HG02884 (cell line): ENCODE measurements at regions not wholly inside any gene's neighbourhood (a gene's known extent, or its start where the extent isn't known, plus 50 kb on each side); places are given as distances from the start of the nearest gene placed in this dataset.

Experiments
- ATAC-seq: cut with Tn5 transposase; IDR thresholded peaks from one replicate; pipeline ENCODE4 v1.9.1; 2021; ENCODE audit warnings: mild to moderate bottlenecking, moderate library complexity; ENCODE audit not compliant: unreplicated experiment

DNA sequence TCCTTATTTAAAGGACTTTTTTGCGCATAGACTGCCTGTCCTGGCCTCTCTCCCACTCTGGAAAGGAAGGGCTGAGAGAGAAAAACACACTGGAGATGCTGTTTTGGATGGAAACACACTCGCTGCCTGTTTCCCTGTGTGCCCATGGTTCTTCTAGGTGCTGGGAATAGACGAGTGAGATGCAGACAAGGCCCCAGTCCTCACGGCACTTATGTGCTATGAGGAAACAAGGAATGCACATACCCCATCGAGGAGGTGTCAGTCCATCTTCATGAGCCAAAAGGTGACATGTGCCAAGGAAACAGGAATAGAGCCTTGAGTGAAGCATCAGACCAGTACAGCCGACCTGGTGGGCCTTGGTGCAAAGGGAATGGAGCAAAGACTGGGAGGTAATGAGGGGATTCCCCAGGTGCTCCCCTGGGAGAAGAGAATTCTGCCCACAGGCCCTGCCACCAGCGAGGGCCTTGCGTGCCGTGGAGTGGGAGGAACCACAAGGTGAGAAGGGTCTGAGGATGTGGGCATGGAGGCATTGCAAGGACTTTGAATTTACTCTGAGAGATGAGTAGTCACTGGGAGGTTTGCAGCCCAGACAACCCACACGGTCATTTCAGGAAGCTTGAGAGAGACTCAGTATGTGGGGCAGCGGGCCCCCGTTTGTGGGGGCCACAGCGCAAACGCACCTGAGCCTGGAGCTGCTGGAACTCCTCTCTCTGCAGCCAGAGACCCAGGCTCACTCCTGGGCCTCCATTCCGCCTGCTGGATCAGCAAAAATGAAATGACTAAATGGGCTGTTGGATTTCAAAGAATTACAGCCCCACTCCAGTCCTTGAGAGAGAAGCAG is 197.5 kb upstream of the COPS8 start:
- ATAC-seq = no peak

DNA sequence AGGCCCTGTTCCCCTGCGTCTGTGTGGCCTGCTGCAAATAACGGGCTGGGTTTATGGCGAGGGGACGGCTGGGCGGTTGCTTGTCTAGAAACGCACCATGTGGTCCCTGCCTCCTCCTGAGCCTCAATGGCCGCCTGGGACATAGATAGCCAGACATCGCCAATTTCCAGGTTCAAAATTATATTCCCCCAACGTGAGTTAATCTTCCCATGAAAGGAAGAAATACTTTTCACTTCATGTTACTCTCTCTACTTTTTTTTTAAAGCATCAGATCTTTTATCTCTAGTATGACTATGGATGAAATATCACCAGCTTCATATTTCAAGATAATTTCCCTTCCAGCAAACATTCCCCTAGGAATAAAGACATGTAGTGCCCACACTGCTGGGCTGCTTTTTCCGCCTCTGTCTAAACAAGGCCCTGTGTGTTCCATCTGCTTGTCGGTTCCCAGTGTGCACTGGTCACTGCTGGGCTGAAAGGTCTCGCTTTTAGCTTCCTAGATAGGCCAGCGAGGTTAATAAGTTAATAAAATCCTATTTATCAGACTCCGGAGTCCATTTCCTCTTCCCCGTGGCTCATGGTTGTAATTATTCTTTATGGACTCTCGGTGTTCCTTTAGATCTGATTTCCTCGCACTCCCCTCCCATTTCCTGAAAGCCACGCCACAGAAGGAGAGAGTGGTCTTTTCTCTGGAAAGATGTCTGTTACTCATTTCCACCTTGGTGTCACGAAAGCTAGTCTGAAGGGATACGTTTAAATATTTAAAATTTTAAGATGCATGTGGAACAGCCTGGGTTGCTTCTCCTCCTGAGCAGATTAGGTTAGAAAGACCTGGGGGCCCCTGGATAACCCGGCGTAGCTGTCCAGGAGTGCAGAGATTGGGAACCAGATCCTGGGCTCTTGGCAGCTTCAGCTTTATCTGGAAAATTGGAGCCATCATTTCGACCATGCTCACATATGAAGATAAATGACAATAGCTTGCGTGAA is 196.6 kb upstream of the COPS8 start:
- no peak for ATAC-seq

DNA sequence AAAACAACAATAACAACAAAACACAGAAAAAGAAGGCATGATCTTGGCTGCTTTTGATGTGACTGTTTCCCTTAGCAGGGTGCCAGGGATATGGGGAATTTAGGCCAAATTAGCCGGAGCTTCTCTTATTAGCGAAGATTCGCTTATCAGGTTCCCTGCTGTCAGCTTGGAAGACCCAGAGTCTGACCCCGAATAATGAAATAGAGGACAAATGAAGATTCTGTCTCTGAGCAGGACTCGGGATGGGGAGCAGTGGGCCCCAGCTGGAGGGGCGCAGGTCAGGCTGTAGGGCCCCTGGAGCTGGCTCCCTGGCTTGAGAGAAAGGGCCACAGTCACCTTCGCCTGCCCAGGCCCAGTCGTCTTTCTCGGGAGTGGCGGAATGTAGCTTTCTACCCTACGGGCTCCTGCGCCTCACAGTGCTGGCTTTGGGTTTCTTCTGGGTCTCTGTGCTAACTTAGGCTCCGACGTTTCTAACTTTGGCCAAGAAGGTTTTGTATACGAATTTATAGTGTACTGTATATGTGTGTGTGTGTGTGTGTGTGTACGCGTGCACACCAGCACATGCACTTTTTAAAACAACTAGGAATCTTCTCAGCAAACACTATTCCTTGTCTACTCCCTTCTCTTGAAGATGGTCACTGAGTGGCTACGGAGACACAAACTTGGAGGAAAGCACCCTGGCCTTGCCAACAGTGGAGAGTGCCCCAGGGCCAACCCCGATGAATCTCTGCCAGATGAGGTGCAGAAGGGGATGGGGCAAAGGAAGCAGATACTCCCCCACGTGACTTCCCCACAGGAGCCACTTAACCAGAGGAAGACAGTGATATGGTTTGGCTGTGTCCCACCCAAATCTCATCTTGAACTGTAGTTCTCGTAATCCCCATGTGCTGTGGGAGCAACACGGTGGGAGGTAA is 195.6 kb upstream of the COPS8 start:
- no peak for ATAC-seq

DNA sequence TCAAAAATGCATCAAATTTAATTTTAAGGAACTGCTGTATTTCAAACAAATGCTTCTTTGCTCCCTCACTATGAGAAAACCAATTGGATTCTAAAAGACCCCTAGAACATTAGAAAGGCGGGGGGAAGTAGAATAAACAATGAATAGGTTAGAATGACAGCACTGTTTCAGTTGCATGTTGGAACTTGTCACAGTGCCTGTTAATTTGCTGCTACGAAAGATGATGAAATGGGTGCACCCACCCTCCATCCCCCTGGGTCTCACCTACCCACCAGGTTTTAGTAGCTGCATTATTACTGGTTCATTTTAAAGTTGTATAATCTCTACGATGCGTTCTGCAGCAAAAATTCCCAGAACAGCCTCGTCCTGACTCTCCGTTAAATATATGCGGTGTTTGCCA is 193.0 kb upstream of the COPS8 start:
- ATAC-seq = no peak

DNA sequence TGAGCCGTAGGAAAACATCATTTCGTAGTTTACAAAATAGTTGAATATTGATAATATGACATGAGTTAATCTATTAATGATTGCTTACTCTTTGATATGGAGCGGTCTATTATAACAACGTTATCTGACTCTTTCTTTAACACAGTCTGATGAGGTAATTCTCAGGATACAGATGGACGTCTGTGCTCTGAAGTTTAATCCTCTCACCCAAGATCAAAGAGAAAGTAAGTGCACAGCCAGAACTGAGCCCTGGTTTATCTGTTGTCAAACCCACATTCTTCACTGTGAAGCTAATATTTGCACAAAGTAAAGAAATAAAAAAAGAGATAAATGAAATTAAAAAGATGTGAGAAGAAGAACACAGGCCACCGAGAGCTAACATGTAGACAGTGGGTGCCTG is 190.9 kb upstream of the COPS8 start:
- ATAC-seq = no peak

DNA sequence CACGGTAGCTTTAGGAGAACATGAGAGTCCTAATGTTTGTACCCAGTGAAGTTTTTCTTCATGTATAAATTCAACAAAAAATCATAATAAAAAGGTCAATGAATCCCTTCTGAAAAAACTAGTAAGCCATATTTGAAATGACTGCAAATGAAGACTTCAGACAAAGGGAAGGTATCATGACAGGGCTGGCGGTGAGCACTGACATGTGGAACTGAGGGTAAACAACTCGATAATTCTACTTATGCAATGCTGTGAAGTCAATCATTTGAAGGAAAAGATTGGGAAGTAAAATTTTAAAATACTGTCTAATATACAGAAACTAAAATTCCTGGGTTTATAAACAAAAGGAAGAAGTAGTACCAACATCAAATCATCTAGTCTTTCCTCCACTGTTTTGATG is 190.2 kb upstream of the COPS8 start:
- ATAC-seq = no peak

DNA sequence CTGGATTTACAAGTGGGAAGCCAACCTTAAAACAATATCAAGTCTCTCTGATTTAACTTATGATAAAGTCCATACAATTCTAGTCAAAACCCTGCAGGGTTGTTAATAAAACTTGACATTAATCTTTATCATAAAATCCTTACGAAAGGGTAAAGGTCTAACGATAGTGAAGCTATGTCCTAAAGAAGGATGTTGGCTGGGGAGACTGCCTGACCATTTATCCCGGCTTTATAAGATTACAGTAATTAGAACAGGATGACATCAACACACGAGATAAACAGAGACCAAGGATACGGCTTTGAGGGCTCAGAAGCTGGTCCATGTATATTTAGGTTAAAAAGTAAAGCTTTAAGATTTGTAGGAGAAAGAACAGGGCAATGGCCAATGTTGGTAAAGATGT is 189.0 kb upstream of the COPS8 start:
- no peak for ATAC-seq

DNA sequence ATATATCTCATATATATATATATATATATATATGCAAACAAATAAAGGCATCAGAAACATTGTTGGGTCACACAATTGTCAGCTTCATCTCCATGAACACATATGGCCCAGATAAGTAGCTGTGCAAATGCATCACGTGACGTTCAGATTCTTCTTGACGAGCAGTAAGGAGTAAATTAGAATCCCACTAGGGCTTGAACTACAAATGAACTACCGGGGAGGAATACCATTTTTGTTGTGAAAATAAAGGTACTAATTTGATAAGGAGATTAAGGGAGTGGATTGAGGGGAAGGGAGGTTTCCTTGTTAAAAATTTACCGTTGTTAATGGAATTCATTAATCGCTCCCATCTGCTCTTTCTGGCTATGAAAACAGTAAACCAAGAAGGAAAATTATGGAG is 186.5 kb upstream of the COPS8 start:
- no peak for ATAC-seq

DNA sequence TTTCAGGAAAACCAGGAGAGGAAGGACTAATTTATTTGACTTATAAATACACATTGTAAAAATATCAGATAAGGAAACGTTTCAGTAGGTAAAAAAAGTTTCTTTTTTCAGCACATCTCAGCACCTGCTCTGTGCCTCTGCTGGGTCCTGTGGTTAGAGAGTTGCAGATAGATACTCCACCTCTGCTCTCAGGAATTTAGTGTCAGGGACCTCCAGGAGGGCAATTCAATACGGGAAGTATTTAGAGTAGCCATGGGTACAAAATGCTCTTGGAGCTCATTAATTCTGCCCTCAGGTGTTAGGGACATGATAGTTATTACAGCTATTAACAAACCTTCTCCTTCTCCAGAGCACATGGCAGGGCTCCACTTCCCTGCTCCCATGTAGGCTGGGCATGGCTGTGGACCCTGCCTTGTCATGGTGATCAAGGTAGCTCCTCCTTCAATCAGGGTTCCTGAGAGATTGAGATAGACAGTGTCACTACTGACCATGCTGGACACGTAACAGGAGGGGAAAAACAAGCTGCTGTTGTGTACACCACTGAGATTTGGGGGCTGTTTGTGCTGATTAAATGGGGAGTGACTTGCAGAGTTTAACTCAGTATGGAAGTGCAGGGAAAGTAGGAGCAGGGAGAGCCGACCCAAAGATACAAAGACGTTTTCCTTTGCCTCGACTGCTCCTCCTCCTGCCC is 185.6 kb upstream of the COPS8 start:
- ATAC-seq = no peak

DNA sequence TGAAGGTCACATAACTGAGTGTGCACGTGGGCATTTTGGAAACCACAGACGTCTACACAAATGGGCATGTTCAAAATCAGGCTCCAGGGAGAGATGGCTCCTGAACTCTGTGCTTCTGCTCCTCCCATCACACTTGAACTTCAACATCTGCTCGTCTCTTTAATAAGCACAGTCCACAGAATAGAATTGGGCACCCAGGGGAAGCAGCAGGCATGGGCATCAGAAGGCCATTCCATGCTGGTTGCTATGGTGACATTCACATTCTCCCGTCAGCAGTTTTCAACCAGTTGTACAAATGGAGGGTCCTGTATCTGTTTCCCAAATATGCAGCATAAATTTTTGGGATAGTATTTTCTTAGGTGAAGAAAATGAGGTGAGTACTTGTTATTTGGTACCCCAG is 183.7 kb upstream of the COPS8 start:
- no peak for ATAC-seq

DNA sequence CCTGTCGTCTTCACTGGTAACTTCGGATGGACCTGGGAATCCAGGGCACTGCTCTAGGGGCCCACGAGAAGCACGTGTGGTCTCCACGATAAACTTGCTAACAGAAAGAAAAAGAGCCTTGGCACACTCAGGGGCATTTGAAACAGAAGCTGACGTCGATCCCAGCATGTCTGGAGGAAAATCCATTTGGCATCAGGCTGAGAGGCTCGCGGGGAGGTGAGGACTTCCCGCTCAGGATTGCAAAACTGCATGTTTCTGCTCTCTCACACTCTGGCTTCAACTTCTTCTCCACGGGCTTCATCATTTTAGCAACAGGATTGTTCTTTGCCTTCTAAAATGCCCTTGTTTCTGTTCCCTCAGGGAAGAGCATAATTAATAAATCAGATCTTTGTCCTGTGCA is 181.7 kb upstream of the COPS8 start:
- no peak for ATAC-seq

DNA sequence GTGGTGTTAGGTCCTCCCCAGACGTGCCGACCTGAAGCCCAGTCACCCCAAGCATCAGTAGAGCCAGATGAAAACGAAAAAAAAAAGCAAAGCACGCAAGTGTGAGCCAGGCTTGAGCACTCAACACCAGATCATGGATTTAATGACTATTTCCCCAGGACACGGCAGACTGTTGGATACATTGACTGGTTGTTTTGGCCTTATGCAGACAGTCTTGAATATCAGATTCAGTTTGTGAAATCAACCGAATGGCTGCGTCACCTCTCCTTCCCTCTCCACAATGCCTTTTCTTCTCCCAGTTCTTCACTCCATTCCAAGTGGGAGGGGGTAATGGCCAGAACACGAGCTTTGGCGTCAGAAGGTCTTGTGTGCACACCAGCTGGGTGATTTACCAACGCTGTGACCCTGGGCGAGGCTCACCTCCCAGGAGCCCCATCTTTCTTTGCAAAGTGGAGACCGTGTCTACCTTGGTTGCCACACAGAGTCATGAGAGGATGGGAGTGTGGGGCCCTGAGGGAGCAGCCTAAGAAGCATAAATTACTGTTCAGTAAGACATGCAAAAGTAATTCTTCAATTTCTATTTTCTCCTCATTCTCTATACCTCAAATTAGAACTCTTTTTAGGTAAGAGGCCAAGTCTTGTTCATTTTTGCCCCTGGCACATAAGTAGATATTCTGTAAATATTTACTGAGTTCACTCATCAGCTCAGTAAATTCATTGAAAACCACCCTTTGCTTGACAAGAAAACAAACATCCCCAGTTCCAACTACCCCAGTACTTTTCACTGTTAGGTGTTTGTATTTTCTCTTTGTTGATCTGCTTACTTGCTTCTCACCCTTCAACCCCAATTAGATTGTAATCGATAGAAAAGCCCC is 181.1 kb upstream of the COPS8 start:
- no peak for ATAC-seq

DNA sequence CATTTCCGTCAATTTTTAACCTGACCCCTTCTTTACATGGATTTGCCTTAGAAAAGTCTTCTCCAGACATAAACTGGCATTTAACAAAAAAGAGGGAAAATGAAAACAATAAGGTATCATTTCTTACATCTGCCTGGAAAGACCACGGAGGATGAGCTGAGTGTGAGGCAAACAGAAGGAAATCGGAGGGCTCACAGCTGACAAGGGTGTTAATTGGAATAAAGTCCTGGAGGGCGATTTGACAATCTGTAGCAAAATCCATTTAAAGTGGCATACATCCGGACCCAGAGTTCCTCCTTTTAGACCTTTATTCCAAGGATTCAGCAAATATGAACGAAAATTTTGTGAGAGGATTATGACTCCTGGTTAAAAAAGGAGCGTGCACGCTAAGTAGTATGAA is 179.7 kb upstream of the COPS8 start:
- ATAC-seq = no peak

DNA sequence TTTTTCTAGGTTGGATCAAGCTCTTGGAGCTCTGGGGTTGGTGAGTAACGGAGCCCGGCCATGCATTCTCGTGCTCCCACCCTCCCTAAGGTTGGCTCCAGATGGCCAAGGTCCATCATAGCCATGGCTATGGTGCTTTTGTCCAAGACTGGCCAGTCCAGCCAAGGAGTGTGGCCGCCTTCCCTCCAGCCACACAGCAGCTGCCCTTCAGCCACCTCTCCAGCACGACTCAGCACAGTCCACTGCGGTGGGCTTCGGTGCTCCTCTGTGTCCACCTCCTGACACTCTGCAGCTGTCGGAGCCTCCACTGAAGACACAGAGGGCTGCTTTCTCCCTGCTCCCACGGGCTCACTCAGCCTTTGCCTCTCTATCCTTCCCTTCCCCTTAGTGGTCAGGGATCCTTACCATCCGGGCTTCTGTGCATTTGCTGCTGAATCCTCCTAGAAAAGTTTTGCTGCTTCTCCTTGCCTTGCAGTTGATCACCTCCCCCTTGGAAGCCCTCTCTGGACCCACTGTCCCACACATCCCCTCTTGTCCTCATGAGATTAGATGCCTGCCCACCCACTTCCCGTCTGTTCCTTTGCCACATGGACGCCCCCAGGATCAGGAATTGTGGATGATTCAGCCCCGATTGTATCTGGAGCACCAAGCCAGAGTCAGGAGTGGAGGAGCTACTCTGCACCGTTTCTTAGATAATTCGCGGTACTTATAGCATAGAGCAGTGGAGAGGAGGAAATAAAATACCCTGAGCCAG is 177.1 kb upstream of the COPS8 start:
- no peak for ATAC-seq

DNA sequence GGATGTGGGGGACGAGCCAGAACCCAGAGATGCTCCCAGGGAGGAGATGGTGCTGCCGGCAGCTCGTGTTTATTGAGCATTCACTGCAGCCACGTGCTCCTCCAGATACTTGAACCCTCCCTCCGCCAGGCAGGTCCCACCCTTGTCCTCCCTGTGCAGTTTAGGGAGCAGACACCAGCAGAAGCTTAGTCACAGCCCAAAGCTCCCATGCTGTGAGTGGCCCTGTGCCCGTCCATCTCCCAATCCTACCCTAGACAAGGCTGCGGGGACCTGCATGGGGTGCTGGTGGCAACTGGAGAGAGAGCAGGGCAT is 176.5 kb upstream of the COPS8 start:
- ATAC-seq = no peak

DNA sequence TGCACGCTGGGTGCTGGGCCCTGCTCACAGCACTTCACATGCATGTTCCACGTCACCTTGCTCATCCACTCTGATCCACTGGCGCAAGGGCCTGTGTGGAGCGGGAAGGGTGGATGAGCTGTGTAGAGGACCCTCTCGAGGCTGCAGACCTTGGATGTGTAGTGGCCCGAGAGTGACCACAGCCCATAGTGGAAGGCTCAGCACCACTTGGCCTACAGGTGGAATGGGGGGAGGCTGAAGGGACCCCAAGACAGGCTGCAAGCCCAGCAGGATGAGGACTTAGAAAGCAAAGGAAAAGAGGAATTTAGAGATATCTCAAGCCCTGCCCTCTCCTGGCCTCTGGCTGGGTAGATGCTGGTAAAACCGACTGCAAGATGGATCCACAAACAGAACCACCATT is 175.9 kb upstream of the COPS8 start:
- ATAC-seq = no peak

DNA sequence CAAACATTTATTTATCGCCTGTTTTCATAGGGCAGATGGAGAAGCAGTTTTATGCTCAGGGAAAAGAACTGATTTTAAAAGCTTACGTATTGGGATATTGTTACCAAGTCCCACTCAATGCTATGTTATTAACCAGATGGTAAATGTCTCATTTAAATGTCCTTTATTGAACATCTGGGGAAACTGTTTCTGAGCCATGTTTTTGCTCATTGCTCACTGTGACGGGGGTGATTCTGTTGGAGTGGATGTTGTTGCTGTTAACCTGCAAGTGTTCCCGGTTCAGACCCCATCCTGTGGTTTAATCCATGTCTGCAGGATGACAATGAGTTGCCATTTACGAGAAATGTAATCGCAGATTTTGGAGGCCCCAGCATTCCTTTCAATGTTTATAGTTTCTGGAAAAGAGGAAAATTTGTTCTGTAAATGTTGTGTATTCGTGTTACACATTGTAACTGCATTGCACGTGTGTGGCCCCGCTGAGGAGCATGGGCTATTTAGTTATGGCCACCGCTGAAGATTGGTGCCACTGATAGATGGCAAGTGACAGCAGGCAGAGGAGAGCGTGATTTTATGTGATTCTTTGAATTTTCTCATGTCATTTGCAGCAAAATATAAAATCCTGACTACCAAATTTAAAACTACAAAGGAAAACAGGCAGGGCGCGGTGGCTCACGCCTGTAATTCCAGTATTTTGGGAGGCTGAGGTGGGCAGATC is 174.8 kb upstream of the COPS8 start:
- no peak for ATAC-seq
